RWPE2 (cell line): ENCODE measurements at regions not wholly inside any gene's neighbourhood (a gene's known extent, or its start where the extent isn't known, plus 50 kb on each side); places are given as distances from the start of the nearest gene placed in this dataset.

Experiments used
- ATAC-seq: fragments of 200-7000 bp; cut with Tn5 transposase; 3 replicates; pipeline ENCODE4 v1.9.1; 2021; ENCODE audit warnings: low read depth
- DNase-seq: peaks from one replicate; pipeline ENCODE4 v3.0.0-alpha.2; 2020; ENCODE audit warnings: low spot score
- H3K27ac ChIP-seq: fragments of 450-650 bp; 2 replicates; pipeline ENCODE4 v1.5.1; 2017; ENCODE audit warnings: mild to moderate bottlenecking; ENCODE audit not compliant: poor library complexity, severe bottlenecking
- H3K27me3 ChIP-seq: fragments of 250-450 bp; sonication (Bioruptor Pico); 2 replicates; pipeline ENCODE4 v1.5.1; 2021; ENCODE audit warnings: mild to moderate bottlenecking, moderate library complexity; ENCODE audit not compliant: insufficient read depth, poor library complexity, severe bottlenecking
- H3K36me3 ChIP-seq: fragments of 250-450 bp; sonication (Bioruptor Pico); 2 replicates; pipeline ENCODE4 v1.5.1; 2020; ENCODE audit warnings: low read depth, mild to moderate bottlenecking, moderate library complexity
- H3K4me1 ChIP-seq: fragments of 250-450 bp; sonication (Bioruptor Pico); 2 replicates; pipeline ENCODE4 v1.5.1; 2021; ENCODE audit warnings: mild to moderate bottlenecking, moderate library complexity; ENCODE audit not compliant: insufficient read depth, poor library complexity, severe bottlenecking
- H3K4me3 ChIP-seq: fragments of 250-450 bp; sonication (Bioruptor Pico); 2 replicates; pipeline ENCODE4 v1.5.1; 2021; ENCODE audit warnings: mild to moderate bottlenecking, moderate library complexity; ENCODE audit not compliant: severe bottlenecking
- H3K9me3 ChIP-seq: fragments of 250-450 bp; sonication (Bioruptor Pico); 2 replicates; pipeline ENCODE4 v1.5.1; 2021; ENCODE audit warnings: mild to moderate bottlenecking, moderate library complexity; ENCODE audit not compliant: severe bottlenecking
- TF ChIP-seq, protein P1 (sequence below): fragments of 450-650 bp; IDR thresholded peaks from one replicate; pipeline ENCODE4 v1.5.1; 2017; ENCODE audit warnings: mild to moderate bottlenecking, moderate library complexity; ENCODE audit not compliant: poor library complexity, severe bottlenecking

DNA sequence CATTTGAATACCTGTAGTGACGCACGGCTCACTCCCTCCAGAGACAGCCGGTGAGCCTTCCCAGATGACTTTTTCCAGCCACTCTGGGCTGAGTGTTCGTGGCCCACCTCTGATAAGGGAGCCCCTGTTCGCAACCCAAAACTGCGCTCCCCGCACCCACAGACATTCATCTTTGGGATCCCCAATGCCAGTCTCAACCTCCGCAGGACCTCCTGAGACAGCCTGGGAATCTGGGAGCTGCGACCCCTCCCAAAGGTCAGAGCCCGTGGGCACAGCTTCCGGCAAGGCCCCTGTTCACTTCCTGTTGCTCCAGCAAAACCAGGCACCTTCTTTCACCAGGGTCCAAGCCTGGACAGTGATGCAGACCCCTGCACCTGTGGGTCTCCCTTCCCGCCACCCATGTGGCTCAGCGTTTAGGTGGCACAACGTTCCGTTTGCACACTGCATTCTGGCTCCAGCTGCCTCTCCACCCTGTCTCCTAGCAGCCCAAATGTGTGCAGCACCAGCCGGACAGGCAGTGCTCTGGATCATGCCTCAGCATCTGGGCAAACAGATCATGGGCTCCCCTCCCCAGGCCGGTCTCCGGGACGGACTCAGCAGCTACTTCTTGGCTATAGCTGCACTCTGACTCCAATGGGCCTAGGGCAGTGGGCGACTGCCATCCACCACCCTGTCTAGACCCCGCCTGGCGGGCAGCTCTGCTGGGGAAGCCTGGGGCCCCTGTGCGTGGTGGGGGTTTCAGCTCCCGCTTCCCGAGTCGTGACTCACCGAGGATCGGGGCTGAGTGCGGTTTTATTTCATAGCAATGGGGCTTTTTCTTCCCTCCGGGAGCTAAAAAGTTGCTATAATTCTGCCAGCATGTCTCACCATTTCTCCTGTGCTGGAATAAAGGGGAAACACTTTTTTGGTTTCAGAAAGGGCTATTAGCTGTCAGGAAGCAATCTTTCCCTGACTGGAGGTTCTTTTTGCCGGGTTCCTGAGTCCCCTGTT, 156.0 kb downstream of the OLFM1 start:
- Histone ChIP-seq H3K4me1 (no peaks in the 10 kb centered on the region), H3K36me3 (no peaks in the 10 kb centered on the region), H3K27ac (no peak overlapping the region), H3K9me3 (no peaks in the 10 kb centered on the region), H3K27me3 (peaks cover 72% of the 10 kb centered on the region), H3K4me3 (no peak overlapping the region)
- TF ChIP-seq, protein P1, sequence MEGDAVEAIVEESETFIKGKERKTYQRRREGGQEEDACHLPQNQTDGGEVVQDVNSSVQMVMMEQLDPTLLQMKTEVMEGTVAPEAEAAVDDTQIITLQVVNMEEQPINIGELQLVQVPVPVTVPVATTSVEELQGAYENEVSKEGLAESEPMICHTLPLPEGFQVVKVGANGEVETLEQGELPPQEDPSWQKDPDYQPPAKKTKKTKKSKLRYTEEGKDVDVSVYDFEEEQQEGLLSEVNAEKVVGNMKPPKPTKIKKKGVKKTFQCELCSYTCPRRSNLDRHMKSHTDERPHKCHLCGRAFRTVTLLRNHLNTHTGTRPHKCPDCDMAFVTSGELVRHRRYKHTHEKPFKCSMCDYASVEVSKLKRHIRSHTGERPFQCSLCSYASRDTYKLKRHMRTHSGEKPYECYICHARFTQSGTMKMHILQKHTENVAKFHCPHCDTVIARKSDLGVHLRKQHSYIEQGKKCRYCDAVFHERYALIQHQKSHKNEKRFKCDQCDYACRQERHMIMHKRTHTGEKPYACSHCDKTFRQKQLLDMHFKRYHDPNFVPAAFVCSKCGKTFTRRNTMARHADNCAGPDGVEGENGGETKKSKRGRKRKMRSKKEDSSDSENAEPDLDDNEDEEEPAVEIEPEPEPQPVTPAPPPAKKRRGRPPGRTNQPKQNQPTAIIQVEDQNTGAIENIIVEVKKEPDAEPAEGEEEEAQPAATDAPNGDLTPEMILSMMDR, result no peak
- peak; percentile 50 for DNase-seq
- ATAC-seq, result no peak

DNA sequence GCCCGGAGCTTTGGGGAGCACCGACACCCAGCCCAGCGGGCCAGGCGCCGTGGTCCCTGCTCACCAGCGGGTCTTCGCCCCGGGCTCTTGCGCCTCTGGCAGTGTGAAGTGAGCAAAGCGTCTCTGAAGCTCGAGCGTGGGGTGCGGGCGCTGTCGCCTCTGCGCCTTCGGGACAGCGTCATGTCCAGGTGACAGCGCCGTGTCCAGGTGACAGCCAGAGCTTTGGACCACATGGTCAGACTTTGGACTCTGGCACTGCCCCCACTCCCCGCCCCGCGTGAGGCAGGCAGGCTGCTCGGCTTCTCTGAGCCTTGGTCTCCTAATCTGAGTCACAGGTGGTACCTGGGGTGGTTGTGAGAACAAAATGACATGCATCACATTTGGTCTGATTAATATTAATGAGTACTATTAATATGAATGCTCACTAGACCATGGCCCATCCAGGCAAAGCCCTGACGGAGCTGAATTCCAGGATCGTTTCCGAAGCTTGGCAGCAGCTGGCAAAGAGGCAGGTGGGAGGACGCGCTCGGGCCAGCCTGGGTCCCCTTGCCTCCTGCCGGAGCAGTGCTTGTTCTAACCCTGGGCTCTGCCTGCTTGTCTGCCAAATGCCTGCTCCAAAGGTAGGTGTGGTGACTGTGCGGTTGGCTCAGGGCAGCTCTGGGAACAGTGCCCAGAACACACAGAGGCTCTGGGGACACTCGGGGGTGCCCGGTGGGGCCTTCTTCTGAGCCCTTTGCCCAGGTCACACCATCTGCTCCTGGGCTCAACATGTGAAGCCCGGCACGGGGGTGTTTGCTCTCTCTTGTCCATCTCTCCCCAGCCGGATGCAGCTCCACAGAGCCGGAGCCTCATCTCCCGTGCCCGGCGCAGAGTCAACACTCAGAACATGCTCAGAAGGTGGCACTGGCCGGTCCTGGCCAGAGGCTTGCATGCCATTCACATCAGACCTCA, 157.1 kb downstream of the OLFM1 start:
- no peak overlapping the region for H3K4me3 ChIP-seq
- DNase-seq (peak; percentile 62), ATAC-seq (no peak)
- no peak overlapping the region for H3K27ac ChIP-seq
- no peaks in the 10 kb centered on the region for H3K36me3 ChIP-seq
- H3K4me1 ChIP-seq, result no peaks in the 10 kb centered on the region
- TF ChIP-seq, protein P1, result no peak
- peaks cover 73% of the 10 kb centered on the region for H3K27me3 ChIP-seq
- H3K9me3 ChIP-seq, result no peaks in the 10 kb centered on the region

DNA sequence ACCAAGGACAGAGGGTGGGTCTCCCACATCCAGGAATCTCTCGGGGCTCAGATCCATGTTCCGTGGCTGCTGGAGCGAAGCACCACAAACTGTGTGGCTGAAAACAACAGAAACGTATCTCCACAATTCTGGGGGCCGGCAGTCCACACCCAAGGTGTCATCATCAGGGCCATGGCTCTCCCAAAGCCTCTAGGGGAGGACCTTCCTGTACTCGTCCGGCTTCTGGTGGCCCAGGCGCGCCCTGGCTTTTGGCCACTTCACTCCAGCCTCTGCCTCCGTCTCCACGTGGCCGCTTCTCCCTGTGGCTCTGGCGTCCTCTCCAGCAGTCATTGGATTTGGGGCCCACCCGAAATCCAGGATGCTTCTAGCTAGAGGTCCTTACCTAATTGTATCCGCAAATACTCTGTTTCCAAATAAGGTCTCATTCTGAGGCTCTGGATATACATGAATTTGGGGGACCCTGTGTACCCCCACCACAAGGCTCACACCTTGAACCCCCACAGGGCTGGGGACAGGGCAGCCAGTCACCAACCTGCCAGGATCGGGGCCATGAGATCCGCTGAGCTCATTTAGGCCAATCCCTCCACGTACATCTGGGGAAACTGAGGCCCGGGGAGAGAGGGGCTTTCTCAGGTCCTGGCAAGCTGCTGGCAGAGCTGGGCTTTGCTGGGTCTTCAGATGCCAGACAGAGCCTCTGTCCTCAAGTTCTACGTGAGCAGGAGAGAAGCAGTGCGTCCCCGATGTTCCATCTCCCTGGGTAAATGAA, 158.2 kb downstream of the OLFM1 start:
- DNase-seq (peak; percentile 45), ATAC-seq (no peak)
- Histone ChIP-seq H3K4me1 (no peaks in the 10 kb centered on the region), H3K27ac (no peak overlapping the region), H3K36me3 (no peaks in the 10 kb centered on the region), H3K9me3 (no peaks in the 10 kb centered on the region), H3K4me3 (no peak overlapping the region), H3K27me3 (peaks cover 65% of the 10 kb centered on the region)
- TF ChIP-seq, protein P1, result no peak

DNA sequence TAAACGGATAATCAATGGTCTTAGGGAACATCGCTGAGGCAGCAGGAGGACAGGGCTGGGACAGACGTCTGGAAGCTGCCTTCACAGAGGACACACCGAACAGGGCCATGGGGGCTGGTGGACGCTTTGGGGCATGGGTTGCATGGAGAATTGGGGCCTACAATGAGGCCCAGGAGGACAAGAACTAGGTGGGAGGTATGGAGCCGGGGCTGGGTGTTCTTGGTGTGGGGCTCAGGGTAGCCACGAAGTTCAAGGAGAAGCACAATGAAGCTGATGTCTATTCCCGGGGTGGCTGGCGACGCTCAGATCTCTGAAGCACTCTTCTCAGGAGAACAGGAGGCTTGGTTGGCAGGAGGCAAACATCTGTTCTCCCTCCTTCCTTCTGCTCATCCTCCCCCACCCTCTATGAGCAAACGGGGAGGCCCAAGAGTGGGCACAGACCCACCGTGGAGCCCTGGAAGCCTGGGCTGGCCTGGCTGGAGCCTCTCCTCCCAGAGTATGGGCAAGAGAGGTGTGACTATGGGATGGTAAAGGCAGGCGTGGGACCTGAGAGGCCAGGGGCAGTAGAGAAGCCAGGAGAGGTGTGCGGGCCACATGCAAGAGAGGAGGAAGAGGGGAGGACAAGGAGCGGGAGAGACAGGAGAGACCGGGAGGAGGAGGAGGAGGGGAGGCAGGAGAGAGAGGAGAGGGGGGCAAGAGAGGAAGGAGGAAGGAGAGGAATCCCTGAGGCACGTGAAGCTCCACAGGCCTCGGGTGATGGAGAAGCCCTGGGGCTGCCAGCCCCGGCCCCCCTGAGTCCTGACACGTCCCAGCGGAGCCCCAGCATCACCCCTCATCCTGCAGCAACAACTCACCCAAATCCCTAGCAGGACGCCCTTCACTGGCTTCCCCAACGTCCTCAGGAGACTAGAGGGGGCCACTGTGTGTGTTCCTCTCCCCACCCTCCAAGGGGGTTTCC, 159.1 kb downstream of the OLFM1 start:
- no peak for ATAC-seq

More for the DNA sequence above, 159.1 kb downstream of the OLFM1 start:
- Histone ChIP-seq H3K27ac (no peak overlapping the region), H3K36me3 (no peaks in the 10 kb centered on the region), H3K9me3 (no peaks in the 10 kb centered on the region), H3K4me3 (no peak overlapping the region), H3K4me1 (no peaks in the 10 kb centered on the region), H3K27me3 (peaks cover 57% of the 10 kb centered on the region)
- peak; percentile 23 for DNase-seq
- TF ChIP-seq, protein P1, result no peak
